HFF-Myc (cell line): ENCODE measurements at regions not wholly inside any gene's neighbourhood (a gene's known extent, or its start where the extent isn't known, plus 50 kb on each side); places are given as distances from the start of the nearest gene placed in this dataset.

Experiments used
- DNase-seq: peaks from one replicate; pipeline ENCODE4 v3.0.0-alpha.2; 2011; ENCODE audit warnings: low read depth; ENCODE audit errors: extremely low read depth
- H3K4me3 ChIP-seq: replicated peaks from 2 replicates; pipeline ENCODE4 v1.5.1; 2011; ENCODE audit warnings: low read depth, mild to moderate bottlenecking, control low read depth, low read length
- CTCF ChIP-seq: IDR thresholded peaks from 2 replicates; pipeline ENCODE4 v1.5.1; 2012; ENCODE audit warnings: mild to moderate bottlenecking, low read depth, low read length, control low read depth; ENCODE audit errors: missing control alignments

GRCh38 chr2:6342273-6342920 lies 523.3 kb downstream of the CMPK2 start:
- DNase-seq, result no peak
- no peak for TF ChIP-seq CTCF
- no peak overlapping the region for H3K4me3 ChIP-seq

- H3K4me3 ChIP-seq, result no peak overlapping the region
- DNase-seq, result no peak
- TF ChIP-seq CTCF, result no peak
These were observed 522.6 kb downstream of the CMPK2 start for GRCh38 chr2:6343076-6343475.

- no peak for DNase-seq
- TF ChIP-seq CTCF, result no peak
- H3K4me3 ChIP-seq, result no peak overlapping the region
These were observed 513.5 kb downstream of the CMPK2 start for GRCh38 chr2:6352247-6352646.

GRCh38 chr2:6352906-6353515 lies 512.7 kb downstream of the CMPK2 start:
- H3K4me3 ChIP-seq, result no peak overlapping the region
- TF ChIP-seq CTCF, result peak; percentile 69
- no peak for DNase-seq

GRCh38 chr2:6353669-6354068 lies 512.0 kb downstream of the CMPK2 start:
- no peak for TF ChIP-seq CTCF
- DNase-seq, result no peak
- H3K4me3 ChIP-seq, result no peak overlapping the region

GRCh38 chr2:6354546-6354945 lies 511.2 kb downstream of the CMPK2 start:
- H3K4me3 ChIP-seq, result no peak overlapping the region
- no peak for DNase-seq
- no peak for TF ChIP-seq CTCF
